Esophagus squamous epithelium (tissue), 5 donors: ENCODE measurements at regions not wholly inside any gene's neighbourhood (a gene's known extent, or its start where the extent isn't known, plus 50 kb on each side); places are given as distances from the start of the nearest gene placed in this dataset.

Experiments
- DNase-seq: peaks from one replicate; lab custom pipeline; 2025; lab: John Stamatoyannopoulos, UW
- H3K27ac ChIP-seq, 4 donors: fragments of 200-600 bp; sonication (generic); one replicate each; pipeline ENCODE4 v1.5.1; 2016 to 2019; ENCODE audit warnings: mild to moderate bottlenecking in 1 of 4
- H3K27me3 ChIP-seq, 4 donors: fragments of 200-600 bp; sonication (generic); 1 replicate in 3 of 4; 2 replicates in 1 of 4; pipeline versions ENCODE4 v1.5.1 to v1.6.0; 2017 to 2021; ENCODE audit warnings: antibody characterized with exemption in 1 of 4
- H3K36me3 ChIP-seq, 3 donors: fragments of 200-600 bp; sonication (generic); one replicate each; pipeline ENCODE4 v1.5.1; 2016 to 2019
- H3K4me1 ChIP-seq, 3 donors: fragments of 200-600 bp; sonication (generic); one replicate each; pipeline ENCODE4 v1.5.1; 2017 to 2019
- H3K4me3 ChIP-seq, 4 donors: fragments of 200-600 bp; sonication (generic); 1 replicate in 3 of 4; 2 replicates in 1 of 4; pipeline ENCODE4 v1.5.1; 2016 to 2019; ENCODE audit warnings: mild to moderate bottlenecking in 2 of 4, moderate library complexity in 1 of 4
- H3K9me3 ChIP-seq, 3 donors: fragments of 200-600 bp; sonication (generic); one replicate each; pipeline ENCODE4 v1.5.1; 2016 to 2019
- POLR2A ChIP-seq, 4 donors: fragments of 450-650 bp; IDR thresholded peaks; one replicate each; pipeline ENCODE4 v1.6.1; 2017; ENCODE audit warnings: antibody characterized with exemption in 4 of 4, mild to moderate bottlenecking in 4 of 4, moderate library complexity in 3 of 4
- WGBS, 2 donors: methylation state at CpG; one replicate each; pipeline ENCODE4 v1.1.5; 2018; 5-methylcytosine and 5-hydroxymethylcytosine counted together
- intact Hi-C: fragments of 100-400 bp; cut with DNase I; formaldehyde crosslinking; loops from one replicate; pipeline ENCODE4 v1.15.0; 2022
- TF ChIP-seq, protein P1 (sequence below), 6 experiments: fragments of 450-650 bp in 4 of 6; fragments of 200-600 bp in 2 of 6; sonication (generic) in 2 of 6; IDR thresholded peaks; one replicate each; pipeline ENCODE4 v1.5.1; 2016 to 2019; ENCODE audit warnings: antibody characterized with exemption in 6 of 6, mild to moderate bottlenecking in 4 of 6, moderate library complexity in 4 of 6
- donor health status: DM: yes; HTN: yes; CAD: no.

DNA sequence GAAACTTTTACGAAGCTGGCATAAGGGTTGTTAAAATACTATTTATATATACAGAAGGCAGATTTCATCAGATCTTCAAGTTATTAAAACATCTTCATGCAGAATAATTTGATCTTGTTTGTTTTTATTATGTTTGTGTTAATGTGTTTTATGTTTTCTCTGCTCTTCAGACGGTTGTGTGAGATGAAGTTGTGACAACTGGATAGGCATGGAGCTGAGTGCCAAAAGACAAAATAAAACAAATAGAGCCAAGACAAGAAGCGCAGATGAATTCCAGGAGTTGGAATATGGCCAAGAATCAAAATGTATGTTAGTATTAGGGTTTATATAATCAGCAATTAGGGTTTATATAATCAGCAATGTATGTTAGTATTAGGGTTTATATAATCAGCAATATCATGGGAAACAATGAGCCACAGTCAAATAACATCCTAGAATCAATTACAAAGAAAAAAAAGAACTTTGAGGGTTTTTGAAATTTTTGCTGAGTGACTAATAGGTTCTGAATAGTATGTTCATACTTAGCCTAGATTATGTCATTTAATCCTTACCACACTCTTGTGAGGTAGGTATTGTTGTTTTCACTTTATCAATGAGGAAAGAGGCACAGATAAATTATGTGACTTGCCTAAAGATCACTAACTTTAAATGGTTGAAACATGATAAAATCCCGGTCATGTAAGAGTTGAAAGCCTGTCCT is 488.0 kb upstream of the STEAP1 start:
- no peaks in the 10 kb centered on the region for H3K27me3 ChIP-seq
- H3K9me3 ChIP-seq: no peaks in the 10 kb centered on the region
- no peak overlapping the region for H3K4me3 ChIP-seq
- WGBS, 2 donors: 55 to 64% methylated on average over 4 of the region's 4 CpGs
- TF ChIP-seq, protein P1, sequence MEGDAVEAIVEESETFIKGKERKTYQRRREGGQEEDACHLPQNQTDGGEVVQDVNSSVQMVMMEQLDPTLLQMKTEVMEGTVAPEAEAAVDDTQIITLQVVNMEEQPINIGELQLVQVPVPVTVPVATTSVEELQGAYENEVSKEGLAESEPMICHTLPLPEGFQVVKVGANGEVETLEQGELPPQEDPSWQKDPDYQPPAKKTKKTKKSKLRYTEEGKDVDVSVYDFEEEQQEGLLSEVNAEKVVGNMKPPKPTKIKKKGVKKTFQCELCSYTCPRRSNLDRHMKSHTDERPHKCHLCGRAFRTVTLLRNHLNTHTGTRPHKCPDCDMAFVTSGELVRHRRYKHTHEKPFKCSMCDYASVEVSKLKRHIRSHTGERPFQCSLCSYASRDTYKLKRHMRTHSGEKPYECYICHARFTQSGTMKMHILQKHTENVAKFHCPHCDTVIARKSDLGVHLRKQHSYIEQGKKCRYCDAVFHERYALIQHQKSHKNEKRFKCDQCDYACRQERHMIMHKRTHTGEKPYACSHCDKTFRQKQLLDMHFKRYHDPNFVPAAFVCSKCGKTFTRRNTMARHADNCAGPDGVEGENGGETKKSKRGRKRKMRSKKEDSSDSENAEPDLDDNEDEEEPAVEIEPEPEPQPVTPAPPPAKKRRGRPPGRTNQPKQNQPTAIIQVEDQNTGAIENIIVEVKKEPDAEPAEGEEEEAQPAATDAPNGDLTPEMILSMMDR (IDR thresholded peaks at IDR 0.05): no peak
- no peak for TF ChIP-seq POLR2A (IDR thresholded peaks at IDR 0.05)
- no peaks in the 10 kb centered on the region for H3K36me3 ChIP-seq
- no peaks in the 10 kb centered on the region for H3K4me1 ChIP-seq
- DNase-seq: no peak
- intact Hi-C loops: no loop called here
- no peak overlapping the region for H3K27ac ChIP-seq

DNA sequence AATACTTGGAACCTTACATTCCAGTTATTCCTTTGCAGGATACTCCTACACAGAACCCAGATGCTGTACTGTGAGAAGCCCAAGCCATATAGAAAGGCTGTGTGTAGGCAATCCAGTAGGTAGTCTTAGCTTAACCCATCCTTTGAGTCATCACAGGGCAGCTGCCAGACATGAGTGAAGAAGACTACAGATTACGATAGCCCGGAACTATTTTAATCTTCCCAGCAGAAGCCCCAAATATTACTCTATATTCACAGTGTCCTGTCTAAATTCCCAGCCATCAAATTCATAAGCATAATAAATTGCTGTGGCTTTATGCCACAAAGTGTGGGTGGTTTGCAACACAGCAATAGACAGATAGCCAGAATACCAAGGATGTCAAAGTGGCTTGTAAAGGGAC is 474.1 kb upstream of the STEAP1 start:
- 74 to 76% methylated on average over 2 of the region's 2 CpGs for WGBS, 2 donors
- Histone ChIP-seq H3K27me3 (no peaks in the 10 kb centered on the region), H3K4me1 (no peaks in the 10 kb centered on the region), H3K27ac (no peak overlapping the region), H3K4me3 (no peak overlapping the region), H3K36me3 (no peaks in the 10 kb centered on the region), H3K9me3 (no peaks in the 10 kb centered on the region)
- DNase-seq: no peak
- intact Hi-C loops: no loop called here
- TF ChIP-seq, protein P1 (IDR thresholded peaks at IDR 0.05): no peak
- no peak for TF ChIP-seq POLR2A (IDR thresholded peaks at IDR 0.05)

DNA sequence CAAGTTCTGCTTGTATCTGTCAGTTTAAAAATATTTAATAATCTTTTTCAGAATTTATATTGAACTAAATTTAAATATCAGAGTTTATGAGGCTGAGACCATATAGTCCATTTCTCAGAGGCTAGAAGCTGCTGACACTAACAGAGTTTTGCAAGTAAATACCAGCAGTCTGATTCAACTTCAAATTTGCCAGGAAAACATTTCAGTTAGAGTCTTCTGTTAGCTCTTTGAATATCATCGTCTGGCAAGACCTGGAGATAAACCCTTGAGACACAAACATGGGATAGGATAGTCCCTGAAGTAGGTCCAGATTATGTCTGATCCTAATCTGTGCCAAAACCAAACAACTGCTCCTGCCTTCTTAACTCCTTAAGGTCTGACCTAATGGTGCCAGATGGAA is 472.8 kb upstream of the STEAP1 start:
- no peak overlapping the region for H3K4me3 ChIP-seq
- no peaks in the 10 kb centered on the region for H3K27me3 ChIP-seq
- 8 to 42% methylated on average over 1 of the region's 1 CpG for WGBS, 2 donors
- H3K4me1 ChIP-seq: no peaks in the 10 kb centered on the region
- TF ChIP-seq POLR2A (IDR thresholded peaks at IDR 0.05): no peak
- TF ChIP-seq, protein P1 (IDR thresholded peaks at IDR 0.05): no peak
- DNase-seq: no peak
- no peaks in the 10 kb centered on the region for H3K9me3 ChIP-seq
- H3K27ac ChIP-seq: no peak overlapping the region
- no peaks in the 10 kb centered on the region for H3K36me3 ChIP-seq
- intact Hi-C loops: no loop called here

DNA sequence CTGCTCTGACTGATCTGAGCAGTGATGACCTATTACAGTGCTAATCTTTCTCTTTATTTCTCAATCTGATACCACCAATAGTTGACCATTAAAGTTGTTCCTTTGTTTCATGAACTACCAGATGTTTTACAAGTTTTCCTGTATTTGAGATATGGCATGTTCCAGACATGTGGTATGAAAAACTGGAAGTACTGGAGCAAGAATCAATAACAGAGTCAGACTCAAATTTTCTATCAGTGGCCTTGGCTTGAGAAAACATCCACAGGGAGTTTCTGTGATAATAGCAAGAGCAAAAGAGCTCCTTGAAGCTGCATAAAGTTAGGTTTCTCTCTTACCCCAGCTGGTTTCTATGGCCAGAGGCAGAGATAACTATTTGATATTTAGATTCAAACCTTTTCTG is 469.0 kb upstream of the STEAP1 start:
- Histone ChIP-seq H3K27me3 (no peaks in the 10 kb centered on the region), H3K4me1 (no peaks in the 10 kb centered on the region), H3K9me3 (no peaks in the 10 kb centered on the region), H3K4me3 (no peak overlapping the region), H3K36me3 (no peaks in the 10 kb centered on the region), H3K27ac (no peak overlapping the region)
- intact Hi-C loops: no loop called here
- no peak for DNase-seq
- TF ChIP-seq, protein P1 (IDR thresholded peaks at IDR 0.05): no peak
- no peak for TF ChIP-seq POLR2A (IDR thresholded peaks at IDR 0.05)

DNA sequence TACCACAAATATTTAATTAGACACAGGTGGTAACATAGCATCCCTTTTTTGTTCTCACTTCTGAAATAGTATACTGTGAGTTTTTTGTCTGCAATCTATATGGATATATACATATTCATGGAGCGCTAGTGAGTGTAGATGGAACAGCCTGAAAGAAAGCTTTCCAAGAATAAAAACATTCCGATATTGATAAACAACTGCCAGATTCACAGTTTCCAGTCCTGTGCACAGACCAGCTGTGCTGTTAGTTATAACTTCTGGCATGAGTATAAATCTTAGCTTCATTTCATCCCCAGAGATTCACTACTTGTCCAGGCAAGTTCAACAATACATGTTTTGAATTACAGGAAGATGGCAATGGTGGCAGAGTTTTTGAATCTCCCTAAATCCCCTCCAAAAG is 467.1 kb upstream of the STEAP1 start:
- no peaks in the 10 kb centered on the region for H3K27me3 ChIP-seq
- no peak overlapping the region for H3K4me3 ChIP-seq
- H3K4me1 ChIP-seq: no peaks in the 10 kb centered on the region
- no peaks in the 10 kb centered on the region for H3K9me3 ChIP-seq
- intact Hi-C loops: no loop called here
- TF ChIP-seq, protein P1 (IDR thresholded peaks at IDR 0.05): no peak
- TF ChIP-seq POLR2A (IDR thresholded peaks at IDR 0.05): no peak
- no peak for DNase-seq
- H3K27ac ChIP-seq: no peak overlapping the region
- no peaks in the 10 kb centered on the region for H3K36me3 ChIP-seq
- WGBS, 2 donors: 48 to 80% methylated on average over 2 of the region's 2 CpGs
